Ascending aorta (tissue), 2 donors: ENCODE measurements at regions not wholly inside any gene's neighbourhood (a gene's known extent, or its start where the extent isn't known, plus 50 kb on each side); places are given as distances from the start of the nearest gene placed in this dataset.

Experiments
- DNase-seq, 2 donors: peaks; one replicate each; pipeline ENCODE4 v3.0.0-alpha.2; 2019; ENCODE audit warnings: low spot score in 2 of 2
- H3K27ac ChIP-seq, 2 donors: fragments of 200-600 bp; sonication (generic); one replicate each; pipeline ENCODE4 v1.5.1; 2016 to 2017; ENCODE audit warnings: mild to moderate bottlenecking in 1 of 2
- H3K27me3 ChIP-seq: fragments of 200-600 bp; sonication (generic); one replicate; pipeline ENCODE4 v1.5.1; 2017
- H3K36me3 ChIP-seq, 2 donors: fragments of 200-600 bp; sonication (generic); one replicate each; pipeline ENCODE4 v1.5.1; 2016
- H3K4me1 ChIP-seq, 2 donors: fragments of 200-600 bp; sonication (generic); one replicate each; pipeline ENCODE4 v1.5.1; 2016 to 2017; ENCODE audit warnings: mild to moderate bottlenecking in 1 of 2
- H3K4me3 ChIP-seq, 2 donors: fragments of 200-600 bp; sonication (generic); one replicate each; pipeline ENCODE4 v1.5.1; 2016 to 2017; ENCODE audit warnings: mild to moderate bottlenecking in 1 of 2
- H3K9me3 ChIP-seq, 2 donors: fragments of 200-600 bp; sonication (generic); one replicate each; pipeline ENCODE4 v1.5.1; 2016
- intact Hi-C: fragments of 100-400 bp; cut with DNase I; formaldehyde crosslinking; loops from one replicate; pipeline ENCODE4 v1.15.1; 2023
- TF ChIP-seq, protein P1 (sequence below), 3 experiments: fragments of 200-600 bp in 2 of 3; fragments of 450-650 bp in 1 of 3; sonication (generic) in 2 of 3; IDR thresholded peaks; one replicate each; pipeline ENCODE4 v1.5.1; 2016 to 2019; ENCODE audit warnings: antibody characterized with exemption in 3 of 3, mild to moderate bottlenecking in 1 of 3, moderate library complexity in 1 of 3

DNA sequence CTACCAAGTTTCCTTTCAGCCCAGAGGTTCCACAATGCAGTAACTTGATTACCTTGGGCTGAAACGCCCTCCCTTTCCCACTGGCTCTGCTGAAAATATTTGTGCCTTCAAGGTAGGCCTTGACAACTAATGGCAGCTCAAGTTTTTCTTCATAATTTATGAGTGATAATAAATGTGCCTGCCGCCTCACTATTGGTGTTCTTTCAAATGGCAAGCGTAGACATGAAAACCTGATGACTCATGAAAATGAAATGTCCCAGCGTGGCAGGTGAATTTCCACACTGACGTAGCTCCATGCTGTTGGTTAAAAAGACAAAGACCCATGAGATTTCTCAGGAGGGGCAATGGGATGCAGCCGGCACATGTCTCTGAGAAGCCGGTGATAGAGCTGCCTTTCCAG, 107.2 kb upstream of the GGTLC1 start:
- Histone ChIP-seq H3K36me3 (no peaks in the 10 kb centered on the region), H3K27me3 (no peaks in the 10 kb centered on the region), H3K4me1 (no peaks in the 10 kb centered on the region), H3K27ac (no peak overlapping the region), H3K9me3 (no peaks in the 10 kb centered on the region), H3K4me3 (no peak overlapping the region)
- intact Hi-C loops: no loop called here
- DNase-seq: no peak
- TF ChIP-seq, protein P1, sequence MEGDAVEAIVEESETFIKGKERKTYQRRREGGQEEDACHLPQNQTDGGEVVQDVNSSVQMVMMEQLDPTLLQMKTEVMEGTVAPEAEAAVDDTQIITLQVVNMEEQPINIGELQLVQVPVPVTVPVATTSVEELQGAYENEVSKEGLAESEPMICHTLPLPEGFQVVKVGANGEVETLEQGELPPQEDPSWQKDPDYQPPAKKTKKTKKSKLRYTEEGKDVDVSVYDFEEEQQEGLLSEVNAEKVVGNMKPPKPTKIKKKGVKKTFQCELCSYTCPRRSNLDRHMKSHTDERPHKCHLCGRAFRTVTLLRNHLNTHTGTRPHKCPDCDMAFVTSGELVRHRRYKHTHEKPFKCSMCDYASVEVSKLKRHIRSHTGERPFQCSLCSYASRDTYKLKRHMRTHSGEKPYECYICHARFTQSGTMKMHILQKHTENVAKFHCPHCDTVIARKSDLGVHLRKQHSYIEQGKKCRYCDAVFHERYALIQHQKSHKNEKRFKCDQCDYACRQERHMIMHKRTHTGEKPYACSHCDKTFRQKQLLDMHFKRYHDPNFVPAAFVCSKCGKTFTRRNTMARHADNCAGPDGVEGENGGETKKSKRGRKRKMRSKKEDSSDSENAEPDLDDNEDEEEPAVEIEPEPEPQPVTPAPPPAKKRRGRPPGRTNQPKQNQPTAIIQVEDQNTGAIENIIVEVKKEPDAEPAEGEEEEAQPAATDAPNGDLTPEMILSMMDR (IDR thresholded peaks at IDR 0.05): no peak

DNA sequence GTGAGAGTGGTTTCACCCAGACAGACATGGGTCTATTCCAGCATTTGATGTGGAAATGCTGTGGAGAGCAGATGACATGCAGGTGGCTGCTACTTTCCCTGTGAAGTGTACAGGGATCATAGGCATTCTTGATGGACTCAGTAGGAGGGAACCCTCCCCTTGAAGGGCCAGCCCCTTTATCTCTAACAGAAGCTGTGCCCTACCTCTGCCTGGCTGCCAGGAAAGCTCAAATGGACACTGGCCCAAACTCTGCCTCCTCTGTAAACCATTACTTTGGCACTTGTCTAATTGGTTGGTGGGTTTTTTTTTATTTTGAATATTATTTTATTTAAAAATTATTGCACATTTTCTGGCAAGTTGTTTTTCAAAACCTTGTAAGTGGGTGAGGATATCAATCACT, 106.7 kb upstream of the GGTLC1 start:
- no peaks in the 10 kb centered on the region for H3K4me1 ChIP-seq
- intact Hi-C loops: no loop called here
- H3K27ac ChIP-seq: no peak overlapping the region
- no peak for DNase-seq
- H3K9me3 ChIP-seq: no peaks in the 10 kb centered on the region
- no peak overlapping the region for H3K4me3 ChIP-seq
- no peaks in the 10 kb centered on the region for H3K27me3 ChIP-seq
- no peaks in the 10 kb centered on the region for H3K36me3 ChIP-seq
- TF ChIP-seq, protein P1 (IDR thresholded peaks at IDR 0.05): no peak

DNA sequence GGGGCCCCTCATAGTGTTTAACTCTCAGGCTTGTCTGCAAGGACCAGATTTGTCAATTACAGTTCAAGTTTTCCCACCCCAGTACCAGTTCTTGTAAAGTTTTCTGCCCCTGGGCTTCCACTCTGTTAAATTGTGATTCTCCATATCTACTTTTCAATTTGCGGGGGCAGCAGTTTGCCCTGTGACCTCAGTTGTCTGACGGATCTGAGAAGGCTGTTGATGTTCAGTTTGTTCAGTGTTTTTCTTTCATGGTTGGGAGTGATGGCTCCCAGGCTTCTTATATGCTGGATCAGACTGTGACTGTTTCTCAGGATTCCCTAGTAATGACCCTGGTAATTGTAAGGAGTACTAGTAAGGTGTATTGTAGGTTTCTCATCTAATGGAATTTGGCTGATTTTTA, 101.0 kb upstream of the GGTLC1 start:
- DNase-seq: no peak
- no peaks in the 10 kb centered on the region for H3K27me3 ChIP-seq
- no peaks in the 10 kb centered on the region for H3K9me3 ChIP-seq
- no peaks in the 10 kb centered on the region for H3K4me1 ChIP-seq
- H3K36me3 ChIP-seq: no peaks in the 10 kb centered on the region
- TF ChIP-seq, protein P1 (IDR thresholded peaks at IDR 0.05): no peak
- H3K27ac ChIP-seq: no peak overlapping the region
- intact Hi-C loops: no loop called here
- H3K4me3 ChIP-seq: no peak overlapping the region

DNA sequence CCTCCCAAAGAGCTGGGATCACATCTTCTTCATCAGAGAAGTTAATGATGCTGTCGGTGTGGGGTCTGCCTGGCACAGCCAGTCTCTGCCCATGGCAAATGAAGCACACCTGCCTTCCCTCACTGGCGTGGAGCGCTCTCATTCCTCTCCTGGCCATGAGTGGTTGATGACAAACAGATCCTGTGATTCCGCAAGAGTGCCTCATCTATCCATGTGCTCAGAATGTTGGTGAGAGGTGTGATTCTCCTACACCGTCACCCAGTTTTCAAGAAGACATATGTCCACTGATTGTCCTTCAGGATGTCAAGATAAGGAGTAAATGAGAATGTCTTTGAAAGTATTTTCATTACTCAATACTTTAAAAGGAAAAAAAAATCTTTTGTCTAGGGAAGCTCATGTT, 97.5 kb upstream of the GGTLC1 start:
- DNase-seq: no peak
- intact Hi-C loops: no loop called here
- Histone ChIP-seq H3K27ac (no peak overlapping the region), H3K4me3 (no peak overlapping the region), H3K4me1 (no peaks in the 10 kb centered on the region), H3K9me3 (no peaks in the 10 kb centered on the region), H3K36me3 (no peaks in the 10 kb centered on the region), H3K27me3 (no peaks in the 10 kb centered on the region)
- TF ChIP-seq, protein P1 (IDR thresholded peaks at IDR 0.05): no peak

DNA sequence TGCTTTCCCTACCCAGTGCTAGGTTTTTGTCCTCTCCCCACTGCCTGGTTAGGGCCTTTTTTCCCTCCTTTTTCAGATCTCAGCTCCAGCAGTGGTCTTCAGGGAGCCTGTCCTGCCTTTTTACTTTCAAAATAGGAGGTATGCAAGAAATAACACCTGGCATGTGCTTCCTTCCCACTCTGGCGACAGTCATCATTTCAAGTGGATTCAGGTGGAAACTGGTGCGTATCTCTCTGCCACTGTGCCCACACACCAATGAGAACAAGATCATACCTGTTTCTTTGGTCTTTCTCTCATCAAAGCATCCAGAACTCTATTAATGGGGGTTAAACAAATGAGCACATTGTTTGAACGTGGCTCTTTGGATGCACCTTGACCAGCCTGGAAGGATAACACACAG, 95.7 kb upstream of the GGTLC1 start:
- TF ChIP-seq, protein P1 (IDR thresholded peaks at IDR 0.05): no peak
- Histone ChIP-seq H3K27me3 (no peaks in the 10 kb centered on the region), H3K4me3 (no peak overlapping the region), H3K27ac (no peak overlapping the region), H3K4me1 (no peaks in the 10 kb centered on the region), H3K36me3 (no peaks in the 10 kb centered on the region), H3K9me3 (no peaks in the 10 kb centered on the region)
- DNase-seq: no peak
- intact Hi-C loops: no loop called here

DNA sequence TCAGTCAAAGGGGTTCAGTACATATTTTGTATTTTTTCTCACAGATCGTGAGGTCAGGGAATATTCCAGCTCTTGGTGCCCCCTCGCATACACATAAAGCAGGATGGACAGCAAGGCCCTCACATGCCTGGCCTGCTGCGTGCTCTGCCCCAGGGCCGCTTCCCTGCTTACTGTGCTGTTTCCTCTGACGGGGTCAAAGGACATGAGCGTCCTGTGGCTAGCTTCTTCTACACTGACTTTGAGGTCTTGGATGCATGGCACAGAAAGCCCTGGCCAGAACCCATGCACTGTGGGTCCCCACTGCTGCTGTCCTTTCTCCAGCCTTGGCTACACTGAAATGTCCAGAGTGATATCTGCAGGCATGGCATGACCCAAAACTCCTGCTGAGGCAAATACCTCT, 92.5 kb upstream of the GGTLC1 start:
- DNase-seq: no peak
- TF ChIP-seq, protein P1 (IDR thresholded peaks at IDR 0.05): no peak

More for the DNA sequence above, 92.5 kb upstream of the GGTLC1 start:
- intact Hi-C loops: no loop called here
- no peaks in the 10 kb centered on the region for H3K4me1 ChIP-seq
- H3K27ac ChIP-seq: no peak overlapping the region
- H3K27me3 ChIP-seq: no peaks in the 10 kb centered on the region
- H3K36me3 ChIP-seq: no peaks in the 10 kb centered on the region
- H3K4me3 ChIP-seq: no peak overlapping the region
- no peaks in the 10 kb centered on the region for H3K9me3 ChIP-seq
